ENCODE measurements at regions not wholly inside any gene's neighbourhood (a gene's known extent, or its start where the extent isn't known, plus 50 kb on each side); places are given as distances from the start of the nearest gene placed in this dataset.

GRCh38 chr10:88221010-88221973, 357.9 kb downstream of the PTEN start:
- no peaks in the 10 kb centered on the region for H3K27me3 ChIP-seq (ENCODE audit: control insufficient read depth in 2 of 2, insufficient read depth in 2 of 2, low read length in 2 of 2)
- no peaks in the 10 kb centered on the region for H3K9me3 ChIP-seq (ENCODE audit: control insufficient read depth in 2 of 2, low read length in 2 of 2)
- H3K36me3 ChIP-seq (ENCODE audit: control insufficient read depth in 2 of 2, insufficient read depth in 2 of 2, low read length in 2 of 2), result no peaks in the 10 kb centered on the region
- no peak overlapping the region for H3K27ac ChIP-seq (ENCODE audit: low read depth in 2 of 2, low read length in 2 of 2)
- no peak overlapping the region for H3K4me3 ChIP-seq (ENCODE audit: low read length in 2 of 2)
- peaks cover 0 to 3% of the 10 kb centered on the region in 2 donors for H3K4me1 ChIP-seq (ENCODE audit: control insufficient read depth in 2 of 2, insufficient read depth in 2 of 2, low read length in 2 of 2)
- no peak overlapping the region for H3K9ac ChIP-seq (ENCODE audit: low read depth in 1 of 2, low read length in 2 of 2)

GRCh38 chr10:88222881-88223280, 359.5 kb downstream of the PTEN start:
- H3K27ac ChIP-seq (ENCODE audit: low read depth in 2 of 2, low read length in 2 of 2), result no peak overlapping the region
- no peaks in the 10 kb centered on the region for H3K36me3 ChIP-seq (ENCODE audit: control insufficient read depth in 2 of 2, insufficient read depth in 2 of 2, low read length in 2 of 2)
- H3K4me1 ChIP-seq (ENCODE audit: control insufficient read depth in 2 of 2, insufficient read depth in 2 of 2, low read length in 2 of 2), result peaks cover 0 to 3% of the 10 kb centered on the region in 2 donors
- H3K9me3 ChIP-seq (ENCODE audit: control insufficient read depth in 2 of 2, low read length in 2 of 2), result no peaks in the 10 kb centered on the region
- H3K9ac ChIP-seq (ENCODE audit: low read depth in 1 of 2, low read length in 2 of 2), result no peak overlapping the region
- no peaks in the 10 kb centered on the region for H3K27me3 ChIP-seq (ENCODE audit: control insufficient read depth in 2 of 2, insufficient read depth in 2 of 2, low read length in 2 of 2)
- H3K4me3 ChIP-seq (ENCODE audit: low read length in 2 of 2), result no peak overlapping the region
